Cerebellar cortex (tissue), 1 donor: ENCODE measurements at regions not wholly inside any gene's neighbourhood (a gene's known extent, or its start where the extent isn't known, plus 50 kb on each side); places are given as distances from the start of the nearest gene placed in this dataset.
A peak's percentile ranks its signal among the peaks of the same experiment; 100 is the strongest.

ENCODE experiments used
- DNase-seq: peaks from one replicate; pipeline ENCODE4 v3.0.0-alpha.2; 2015; ENCODE audit warnings: low spot score

GRCh38 chr11:38282718-38283117 lies 1684.7 kb upstream of the RAG2 start:
- no peak for DNase-seq

- DNase-seq: no peak
Observed at GRCh38 chr11:38278457-38279141, 1680.6 kb upstream of the RAG2 start.

GRCh38 chr11:38274031-38274430 lies 1676.0 kb upstream of the RAG2 start:
- DNase-seq: no peak

- DNase-seq: no peak
Observed at GRCh38 chr11:38272376-38272775, 1674.3 kb upstream of the RAG2 start.

- no peak for DNase-seq
Observed at GRCh38 chr11:38266691-38267090, 1668.7 kb upstream of the RAG2 start.

GRCh38 chr11:38256436-38256835 lies 1658.4 kb upstream of the RAG2 start:
- DNase-seq: no peak

- no peak for DNase-seq
Observed at GRCh38 chr11:38254913-38255312, 1656.9 kb upstream of the RAG2 start.

- DNase-seq: no peak
Observed at GRCh38 chr11:38252620-38253019, 1654.6 kb upstream of the RAG2 start.

- DNase-seq: no peak
Observed at GRCh38 chr11:38246451-38246850, 1648.4 kb upstream of the RAG2 start.

- DNase-seq: no peak
Observed at GRCh38 chr11:38226684-38227083, 1628.6 kb upstream of the RAG2 start.

GRCh38 chr11:38221295-38221694 lies 1623.3 kb upstream of the RAG2 start:
- no peak for DNase-seq

GRCh38 chr11:38219636-38220035 lies 1621.6 kb upstream of the RAG2 start:
- peak; percentile 0 for DNase-seq

- DNase-seq: no peak
Observed at GRCh38 chr11:38208951-38209350, 1610.9 kb upstream of the RAG2 start.

GRCh38 chr11:38206663-38207062 lies 1608.6 kb upstream of the RAG2 start:
- no peak for DNase-seq

GRCh38 chr11:38191101-38191500 lies 1593.1 kb upstream of the RAG2 start:
- DNase-seq: no peak

- DNase-seq: no peak
Observed at GRCh38 chr11:38182126-38182866, 1584.3 kb upstream of the RAG2 start.

GRCh38 chr11:38176686-38177322 lies 1578.8 kb upstream of the RAG2 start:
- DNase-seq: no peak

GRCh38 chr11:38173676-38174075 lies 1575.6 kb upstream of the RAG2 start:
- no peak for DNase-seq

- no peak for DNase-seq
Observed at GRCh38 chr11:38169286-38169685, 1571.2 kb upstream of the RAG2 start.

GRCh38 chr11:38163526-38163925 lies 1565.5 kb upstream of the RAG2 start:
- no peak for DNase-seq

GRCh38 chr11:38160433-38160832 lies 1562.4 kb upstream of the RAG2 start:
- no peak for DNase-seq

GRCh38 chr11:38159038-38159437 lies 1561.0 kb upstream of the RAG2 start:
- no peak for DNase-seq

- DNase-seq: no peak
Observed at GRCh38 chr11:38156495-38157146, 1558.6 kb upstream of the RAG2 start.
